H1 (cell line): ENCODE measurements at regions not wholly inside any gene's neighbourhood (a gene's known extent, or its start where the extent isn't known, plus 50 kb on each side); places are given as distances from the start of the nearest gene placed in this dataset.

ENCODE experiments used
- CTCF ChIA-PET: fragments of 300-600 bp; sonication (Branson Sonifier 250); formaldehyde crosslinking; loops from one replicate; lab custom pipeline; 2021; ENCODE audit not compliant: partially characterized antibody; lab: Charles Lee
- POLR2A ChIA-PET: fragments of 300-600 bp; sonication (Branson Sonifier 250); formaldehyde crosslinking; loops from one replicate; lab custom pipeline; 2021; ENCODE audit warnings: inconsistent platforms; ENCODE audit not compliant: partially characterized antibody; lab: Charles Lee
- DNase-seq, 2 experiments: peaks; one replicate each; pipeline versions ENCODE4 v3.0.0 to v3.0.0-alpha.2; 2010 to 2022; ENCODE audit warnings: low spot score in 2 of 2, low read depth in 1 of 2, mixed read lengths in 1 of 2
- FAIRE-seq: peaks from 2 replicates; lab custom pipeline; 2011; peaks lifted over from hg19 to GRCh38; lab: Jason Lieb, UNC
- H2AFZ ChIP-seq: 2 replicates; pipeline ENCODE4 v1.8.1; 2012; ENCODE audit warnings: low read length, inconsistent platforms
- H2AK5ac ChIP-seq: 2 replicates; pipeline ENCODE4 v1.6.1; 2013; ENCODE audit warnings: low read depth, low read length
- H2BK120ac ChIP-seq: replicated peaks from 2 replicates; pipeline ENCODE3; 2013; ENCODE audit warnings: low read depth, low read length, inconsistent platforms
- H2BK12ac ChIP-seq: 2 replicates; pipeline ENCODE4 v1.6.1; 2013; ENCODE audit warnings: low read depth, low read length
- H2BK15ac ChIP-seq: 2 replicates; pipeline ENCODE4 v1.6.1; 2013; ENCODE audit warnings: low read length
- H2BK20ac ChIP-seq: 2 replicates; pipeline ENCODE4 v1.6.1; 2013; ENCODE audit warnings: low read length
- H2BK5ac ChIP-seq: 2 replicates; pipeline ENCODE4 v1.6.1; 2013; ENCODE audit warnings: low read depth, low read length
- H3K14ac ChIP-seq: 2 replicates; pipeline ENCODE4 v1.6.1; 2013; ENCODE audit warnings: inconsistent platforms; ENCODE audit not compliant: insufficient read length
- H3K18ac ChIP-seq: 2 replicates; pipeline ENCODE4 v1.6.1; 2013; ENCODE audit warnings: low read length; ENCODE audit errors: extremely low read depth
- H3K23ac ChIP-seq: 2 replicates; pipeline ENCODE4 v1.6.1; 2013; ENCODE audit warnings: inconsistent platforms; ENCODE audit not compliant: insufficient read length
- H3K23me2 ChIP-seq: 2 replicates; pipeline ENCODE4 v1.6.1; 2013; ENCODE audit warnings: low read depth, low read length
- H3K27ac ChIP-seq: 2 replicates; pipeline ENCODE4 v1.6.1; 2011; ENCODE audit warnings: low read depth, low read length, inconsistent platforms
- H3K27me3 ChIP-seq, 4 experiments: replicated peaks in 1 of 4; 1 replicate in 1 of 4; 2 replicates in 3 of 4; pipeline versions ENCODE4 v1.6.1 to v1.8.1; 2011 to 2013; ENCODE audit warnings: low read length in 3 of 4, mild to moderate bottlenecking in 3 of 4, inconsistent platforms in 2 of 4, mixed read lengths in 2 of 4, moderate library complexity in 1 of 4; ENCODE audit not compliant: control insufficient read depth in 3 of 4, insufficient read depth in 3 of 4; ENCODE audit errors: extremely low read depth in 1 of 4
- H3K36me3 ChIP-seq, 4 experiments: 2 replicates each; pipeline versions ENCODE4 v1.6.1 to v1.8.1; 2011 to 2013; ENCODE audit warnings: mild to moderate bottlenecking in 4 of 4, low read length in 3 of 4, moderate library complexity in 2 of 4, control low read depth in 1 of 4, inconsistent platforms in 1 of 4; ENCODE audit not compliant: insufficient read depth in 4 of 4, control insufficient read depth in 2 of 4
- H3K4ac ChIP-seq: replicated peaks from 2 replicates; pipeline ENCODE3; 2013; ENCODE audit warnings: low read length, low read depth, mixed read lengths, inconsistent platforms; ENCODE audit not compliant: insufficient read length
- H3K4me1 ChIP-seq, 4 experiments: replicated peaks in 1 of 4; 1 replicate in 1 of 4; 2 replicates in 3 of 4; pipeline versions ENCODE4 v1.6.1 to v1.8.1; 2011 to 2013; ENCODE audit warnings: low read length in 3 of 4, inconsistent platforms in 2 of 4, mixed read lengths in 1 of 4; ENCODE audit not compliant: insufficient read depth in 4 of 4, control insufficient read depth in 3 of 4
- H3K4me2 ChIP-seq, 2 experiments: 2 replicates each; pipeline versions ENCODE4 v1.6.1 to v1.8.1; 2011 to 2013; ENCODE audit warnings: low read depth in 2 of 2, low read length in 2 of 2, control low read depth in 1 of 2, inconsistent platforms in 1 of 2, mild to moderate bottlenecking in 1 of 2; ENCODE audit not compliant: insufficient read depth in 1 of 2
- H3K4me3 ChIP-seq, 4 experiments: fragments of 200-600, 300-600 bp in 1 of 4; sonication (generic), shearing (Covaris generic), sonication (Bioruptor Twin) in 1 of 4; 2 replicates each; pipeline versions ENCODE4 v1.5.1 to v1.8.1; 2011 to 2016; ENCODE audit warnings: low read length in 4 of 4, low read depth in 3 of 4, control low read depth in 2 of 4, inconsistent platforms in 2 of 4, mild to moderate bottlenecking in 2 of 4, mixed read lengths in 1 of 4, moderate library complexity in 1 of 4; ENCODE audit not compliant: insufficient read depth in 2 of 4; ENCODE audit errors: extremely low read depth in 1 of 4
- H3K56ac ChIP-seq: replicated peaks from 2 replicates; pipeline ENCODE3; 2013; ENCODE audit warnings: low read depth, mild to moderate bottlenecking, mixed read lengths, low read length, inconsistent platforms; ENCODE audit not compliant: insufficient read length
- H3K79me1 ChIP-seq: 2 replicates; pipeline ENCODE4 v1.6.1; 2013; ENCODE audit warnings: low read depth, low read length, control low read depth
- H3K79me2 ChIP-seq, 2 experiments: 2 replicates each; pipeline versions ENCODE4 v1.6.1 to v1.8.1; 2012 to 2013; ENCODE audit warnings: low read length in 2 of 2, mild to moderate bottlenecking in 2 of 2, inconsistent platforms in 1 of 2; ENCODE audit not compliant: insufficient read depth in 2 of 2, control insufficient read depth in 1 of 2
- H3K9ac ChIP-seq, 4 experiments: replicated peaks in 1 of 4; 1 replicate in 1 of 4; 2 replicates in 3 of 4; pipeline versions ENCODE4 v1.6.1 to v1.8.1; 2011 to 2013; ENCODE audit warnings: low read depth in 3 of 4, low read length in 3 of 4, control low read depth in 2 of 4, mild to moderate bottlenecking in 2 of 4, moderate library complexity in 2 of 4, inconsistent platforms in 1 of 4; ENCODE audit errors: extremely low read depth in 1 of 4
- H3K9me3 ChIP-seq, 2 experiments: 2 replicates each; pipeline versions ENCODE4 v1.6.1 to v1.8.1; 2012 to 2013; ENCODE audit warnings: mild to moderate bottlenecking in 2 of 2, moderate library complexity in 2 of 2, control low read depth in 1 of 2, inconsistent platforms in 1 of 2, low read depth in 1 of 2, low read length in 1 of 2, mixed read lengths in 1 of 2; ENCODE audit not compliant: insufficient read depth in 2 of 2
- H4K20me1 ChIP-seq, 2 experiments: replicated peaks in 1 of 2; 2 replicates each; pipeline versions ENCODE3 to v1.8.1; 2011 to 2013; ENCODE audit warnings: inconsistent platforms in 2 of 2, low read length in 2 of 2, mild to moderate bottlenecking in 1 of 2; ENCODE audit not compliant: insufficient read depth in 2 of 2, control insufficient read depth in 1 of 2
- H4K5ac ChIP-seq: 2 replicates; pipeline ENCODE4 v1.6.1; 2013; ENCODE audit warnings: low read length, low read depth, mixed read lengths, inconsistent platforms; ENCODE audit not compliant: insufficient read length
- H4K8ac ChIP-seq: 2 replicates; pipeline ENCODE4 v1.8.0; 2013; ENCODE audit warnings: mild to moderate bottlenecking, moderate library complexity, low read length, inconsistent platforms; ENCODE audit not compliant: insufficient read depth; ENCODE audit errors: extremely low read depth
- H4K91ac ChIP-seq: replicated peaks from 2 replicates; pipeline ENCODE3; 2013; ENCODE audit warnings: low read length, mixed read lengths, inconsistent platforms; ENCODE audit not compliant: insufficient read length
- BACH1 ChIP-seq: IDR thresholded peaks from 2 replicates; pipeline ENCODE4 v1.6.1; 2012; ENCODE audit warnings: low read length, improper control_type of control experiment
- MAFK ChIP-seq: IDR thresholded peaks from 2 replicates; pipeline ENCODE4 v1.6.1; 2012; ENCODE audit warnings: low read depth, mild to moderate bottlenecking, improper control_type of control experiment, low read length
- TBP ChIP-seq: IDR thresholded peaks from 2 replicates; pipeline ENCODE4 v1.6.1; 2011; ENCODE audit warnings: low read depth, low read length, improper control_type of control experiment
- WGBS, 2 experiments: shearing (Covaris generic) in 1 of 2; methylation state at CpG; one replicate each; pipeline versions ENCODE4 v1.1.6 to v1.1.7; 2013 to 2015; ENCODE audit warnings: low lambda C conversion rate in 2 of 2, mixed read lengths in 2 of 2, inconsistent platforms in 1 of 2, low coverage in 1 of 2, missing lambda C conversion rate in 1 of 2; ENCODE audit not compliant: insufficient replicate concordance in 2 of 2, insufficient coverage in 1 of 2, insufficient read length in 1 of 2; ENCODE audit errors: extremely low coverage in 1 of 2, missing lambda C conversion rate in 1 of 2; 5-methylcytosine and 5-hydroxymethylcytosine counted together

- H2BK12ac ChIP-seq: 0 out of 2 replicates have a peak overlapping the region, but pooled peaks have one; percentile 3
- H3K9me3 ChIP-seq: no peaks in the 10 kb centered on the region
- no peak overlapping the region for H2AK5ac ChIP-seq
- WGBS, 2 experiments: 95% methylated on average over 12 of the region's 12 CpGs; no CpG with 5 or more reads in 1 of the 2 experiments
- H3K4me1 ChIP-seq: peaks cover 0 to 6% (median 5%) of the 10 kb centered on the region in 4 experiments; a peak in 4 of 7 replicates
- H3K36me3 ChIP-seq: no peaks in the 10 kb centered on the region
- H4K20me1 ChIP-seq: no peaks in the 10 kb centered on the region
- H3K4me2 ChIP-seq: no peak overlapping the region
- H3K14ac ChIP-seq: no peak overlapping the region
- DNase-seq: no peak
- H4K5ac ChIP-seq: no peak overlapping the region
- H3K4ac ChIP-seq: no peak overlapping the region
- TF ChIP-seq BACH1: peak; percentile 68
- TF ChIP-seq MAFK: peak; percentile 64
- TF ChIP-seq TBP: no peak
- TF ChIP-seq, all 59 proteins: peak for 2
- no peak overlapping the region for H2BK15ac ChIP-seq
- H3K4me3 ChIP-seq: no peak overlapping the region
- H3K27ac ChIP-seq: no peak overlapping the region
- H3K79me2 ChIP-seq: no peaks in the 10 kb centered on the region
- CTCF ChIA-PET: no interaction called here
- 0 out of 2 replicates have a peak overlapping the region, but pooled peaks have one; percentile 3 for H2BK5ac ChIP-seq
- H2BK120ac ChIP-seq: no peak overlapping the region
- H3K79me1 ChIP-seq: no peaks in the 10 kb centered on the region
- no peaks in the 10 kb centered on the region; a peak in 1 of 7 replicates for H3K27me3 ChIP-seq
- H2BK20ac ChIP-seq: no peak overlapping the region; the same call in 1 of the 2 replicates
- no peak overlapping the region for H3K18ac ChIP-seq
- H3K23me2 ChIP-seq: no peaks in the 10 kb centered on the region
- H2AFZ ChIP-seq: 0 out of 2 replicates have a peak overlapping the region, but pooled peaks have one; percentile 71
- no peak overlapping the region for H3K23ac ChIP-seq
- H3K9ac ChIP-seq: no peak overlapping the region
- no peak overlapping the region for H4K91ac ChIP-seq
- H4K8ac ChIP-seq: no peak overlapping the region; the same call in 1 of the 2 replicates
- H3K56ac ChIP-seq: no peak overlapping the region
- POLR2A ChIA-PET: no interaction called here
- no peak for FAIRE-seq
Observed at GRCh38 chr11:127627629-127628457, 627.3 kb upstream of the KIRREL3 start.
